HepG2 (cell line): ENCODE measurements at regions not wholly inside any gene's neighbourhood (a gene's known extent, or its start where the extent isn't known, plus 50 kb on each side); places are given as distances from the start of the nearest gene placed in this dataset.
A peak's percentile ranks its signal among the peaks of the same experiment; 100 is the strongest.

ENCODE experiments used
- CEBPG ChIP-seq: IDR thresholded peaks from 2 replicates; pipeline ENCODE4 v1.6.1; 2016
- ETS1 ChIP-seq: sonication (generic); formaldehyde crosslinking; IDR thresholded peaks from 2 replicates; pipeline ENCODE4 v1.4.0; 2020; ENCODE audit warnings: missing genetic modification reagents
- HMG20B ChIP-seq: conservative IDR thresholded peaks from 2 replicates; pipeline ENCODE4 v1.6.1; 2016; ENCODE audit warnings: missing genetic modification reagents, missing compliant biosample characterization
- JUN ChIP-seq: sonication (generic); formaldehyde crosslinking; IDR thresholded peaks from 2 replicates; pipeline ENCODE4 v1.4.0; 2020; ENCODE audit warnings: mild to moderate bottlenecking, missing genetic modification reagents
- MAFG ChIP-seq: sonication (generic); formaldehyde crosslinking; IDR thresholded peaks from 2 replicates; pipeline ENCODE4 v1.5.1; 2020; ENCODE audit warnings: mild to moderate bottlenecking, missing genetic modification reagents
- MAZ ChIP-seq, 2 experiments: sonication (generic) in 1 of 2; formaldehyde crosslinking in 1 of 2; IDR thresholded peaks; 2 replicates each; pipeline versions ENCODE4 v1.5.0 to v1.6.1; 2012 to 2020; ENCODE audit warnings: low read depth in 2 of 2, mild to moderate bottlenecking in 2 of 2, borderline replicate concordance in 1 of 2, improper control_type of control experiment in 1 of 2, low read length in 1 of 2, missing genetic modification reagents in 1 of 2, moderate library complexity in 1 of 2
- MED13 ChIP-seq: sonication (generic); formaldehyde crosslinking; IDR thresholded peaks from 2 replicates; pipeline ENCODE4 v1.5.0; 2020; ENCODE audit warnings: missing genetic modification reagents
- MEIS1 ChIP-seq: sonication (generic); formaldehyde crosslinking; IDR thresholded peaks from 2 replicates; pipeline ENCODE4 v1.9.0; 2021; ENCODE audit warnings: mild to moderate bottlenecking, missing genetic modification reagents, moderate library complexity, borderline replicate concordance
- NAIF1 ChIP-seq: sonication (generic); formaldehyde crosslinking; IDR thresholded peaks from 2 replicates; pipeline ENCODE4 v1.5.0; 2020; ENCODE audit warnings: mild to moderate bottlenecking, missing genetic modification reagents, borderline replicate concordance
- NFE2L1 ChIP-seq: sonication (generic); formaldehyde crosslinking; IDR thresholded peaks from 2 replicates; pipeline ENCODE4 v1.4.0; 2020; ENCODE audit warnings: missing genetic modification reagents, mild to moderate bottlenecking, borderline replicate concordance
- RBM39 ChIP-seq: fragments of 200-400 bp; formaldehyde crosslinking; IDR thresholded peaks from one replicate; pipeline ENCODE4 v1.6.1; 2018; ENCODE audit warnings: antibody characterized with exemption, mild to moderate bottlenecking, low read depth, low read length; ENCODE audit not compliant: poor library complexity, severe bottlenecking
- REST ChIP-seq, 2 experiments: IDR thresholded peaks; 2 replicates each; pipeline ENCODE4 v1.6.1; 2011 to 2012; ENCODE audit warnings: low read length in 2 of 2, borderline replicate concordance in 1 of 2, low read depth in 1 of 2, mild to moderate bottlenecking in 1 of 2, moderate library complexity in 1 of 2
- THAP7 ChIP-seq: sonication (generic); formaldehyde crosslinking; IDR thresholded peaks from 2 replicates; pipeline ENCODE4 v1.8.1; 2023; ENCODE audit warnings: mild to moderate bottlenecking, missing genetic modification reagents
- YEATS4 ChIP-seq: sonication (generic); formaldehyde crosslinking; IDR thresholded peaks from 2 replicates; pipeline ENCODE4 v1.4.0; 2020; ENCODE audit warnings: missing genetic modification reagents, borderline replicate concordance
- ZKSCAN1 ChIP-seq: fragments of 150-350 bp; IDR thresholded peaks from 2 replicates; pipeline ENCODE4 v1.6.1; 2014; ENCODE audit warnings: low read length
- ZNF10 ChIP-seq: sonication (generic); formaldehyde crosslinking; IDR thresholded peaks from 2 replicates; pipeline ENCODE4 v1.4.0; 2020; ENCODE audit warnings: mild to moderate bottlenecking, low read depth, missing genetic modification reagents, borderline replicate concordance
- ZNF232 ChIP-seq: sonication (generic); formaldehyde crosslinking; IDR thresholded peaks from 2 replicates; pipeline ENCODE4 v1.4.0; 2020; ENCODE audit warnings: missing genetic modification reagents, borderline replicate concordance
- ZNF616 ChIP-seq: sonication (generic); formaldehyde crosslinking; IDR thresholded peaks from 2 replicates; pipeline ENCODE4 v1.5.0; 2020; ENCODE audit warnings: low read depth, mild to moderate bottlenecking, missing genetic modification reagents
- ZNF879 ChIP-seq: sonication (generic); formaldehyde crosslinking; IDR thresholded peaks from 2 replicates; pipeline ENCODE4 v1.8.1; 2023; ENCODE audit warnings: missing genetic modification reagents
- TF ChIP-seq, protein P1 (sequence below): IDR thresholded peaks from 2 replicates; pipeline ENCODE4 v1.6.1; 2016; ENCODE audit warnings: missing compliant biosample characterization, missing genetic modification reagents, borderline replicate concordance
- TF ChIP-seq, protein P2 (sequence below): sonication (generic); formaldehyde crosslinking; IDR thresholded peaks from 2 replicates; pipeline ENCODE4 v1.5.0; 2020; ENCODE audit warnings: missing genetic modification reagents

DNA sequence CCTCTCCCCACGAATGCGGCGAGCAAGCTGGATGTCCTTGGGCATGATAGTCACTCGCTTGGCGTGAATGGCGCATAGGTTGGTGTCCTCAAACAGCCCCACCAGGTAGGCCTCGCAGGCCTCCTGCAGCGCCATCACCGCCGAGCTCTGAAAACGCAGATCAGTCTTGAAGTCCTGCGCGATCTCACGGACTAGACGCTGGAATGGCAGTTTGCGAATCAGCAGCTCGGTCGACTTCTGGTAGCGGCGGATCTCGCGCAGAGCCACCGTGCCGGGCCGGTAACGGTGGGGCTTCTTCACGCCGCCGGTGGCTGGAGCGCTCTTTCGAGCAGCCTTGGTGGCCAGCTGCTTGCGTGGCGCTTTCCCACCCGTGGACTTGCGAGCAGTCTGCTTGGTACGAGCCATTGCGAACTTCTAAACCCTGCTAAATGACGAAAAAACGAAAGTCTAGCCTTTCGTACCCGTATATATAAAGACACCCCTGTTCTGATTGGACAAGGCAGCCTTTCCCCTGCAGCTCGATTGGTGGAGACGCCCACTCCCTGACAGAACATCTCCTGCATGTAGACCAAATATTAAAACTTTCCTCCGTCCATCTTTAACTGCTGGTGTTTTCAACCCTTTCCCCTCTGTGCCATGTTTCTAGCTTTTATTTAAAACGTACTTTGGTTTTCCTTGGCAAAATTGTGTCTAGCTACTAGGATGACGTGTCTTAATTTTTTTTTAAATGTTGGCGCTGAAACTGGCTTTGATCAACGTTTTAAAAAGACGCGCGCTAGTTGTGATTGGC, 109.8 kb downstream of the HFE start (continued):
- TF ChIP-seq REST (IDR thresholded peaks at IDR 0.05; ENCODE audit: borderline replicate concordance in 1 of 2, low read depth in 1 of 2, low read length in 2 of 2): peak in 1 of 2 experiments; percentile 62; a peak in 1 of 4 replicates
- TF ChIP-seq MAFG (CRISPR knock-in tag): no peak
- no peak for TF ChIP-seq HMG20B (CRISPR knock-in tag)
- no peak for TF ChIP-seq NFE2L1
- TF ChIP-seq YEATS4 (CRISPR knock-in tag): peak; percentile 79; the same call in 1 of the 2 replicates
- TF ChIP-seq MAZ (IDR thresholded peaks at IDR 0.05; ENCODE audit: borderline replicate concordance, low read depth, low read length): no peak
- TF ChIP-seq MAZ (CRISPR knock-in tag; IDR thresholded peaks at IDR 0.05; ENCODE audit: low read depth): peak; percentile 63
- peak; percentile 85 for TF ChIP-seq ZNF616 (CRISPR knock-in tag)
- TF ChIP-seq THAP7: no peak
- peak; percentile 93 for TF ChIP-seq NAIF1 (CRISPR knock-in tag)
- no peak for TF ChIP-seq ZNF10 (CRISPR knock-in tag)
- no peak for TF ChIP-seq JUN
- 0 out of 2 replicates have a peak, but pooled peaks have one; percentile 89 for TF ChIP-seq ZNF232 (CRISPR knock-in tag)
- TF ChIP-seq, protein P1, sequence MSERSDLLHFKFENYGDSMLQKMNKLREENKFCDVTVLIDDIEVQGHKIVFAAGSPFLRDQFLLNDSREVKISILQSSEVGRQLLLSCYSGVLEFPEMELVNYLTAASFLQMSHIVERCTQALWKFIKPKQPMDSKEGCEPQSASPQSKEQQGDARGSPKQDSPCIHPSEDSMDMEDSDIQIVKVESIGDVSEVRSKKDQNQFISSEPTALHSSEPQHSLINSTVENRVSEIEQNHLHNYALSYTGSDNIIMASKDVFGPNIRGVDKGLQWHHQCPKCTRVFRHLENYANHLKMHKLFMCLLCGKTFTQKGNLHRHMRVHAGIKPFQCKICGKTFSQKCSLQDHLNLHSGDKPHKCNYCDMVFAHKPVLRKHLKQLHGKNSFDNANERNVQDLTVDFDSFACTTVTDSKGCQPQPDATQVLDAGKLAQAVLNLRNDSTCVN: no peak; the same call in 1 of the 2 replicates
- peak; percentile 42 for TF ChIP-seq CEBPG (CRISPR knock-in tag)
- TF ChIP-seq RBM39: peak; percentile 98
- TF ChIP-seq MEIS1: peak; percentile 80; the same call in 1 of the 2 replicates
- no peak; the same call in 1 of the 2 replicates for TF ChIP-seq ETS1
- peak; percentile 61; the same call in 1 of the 2 replicates for TF ChIP-seq ZKSCAN1
- no peak for TF ChIP-seq ZNF879 (CRISPR knock-in tag)
- peak; percentile 88; the same call in 1 of the 2 replicates for TF ChIP-seq MED13
- TF ChIP-seq, protein P2, sequence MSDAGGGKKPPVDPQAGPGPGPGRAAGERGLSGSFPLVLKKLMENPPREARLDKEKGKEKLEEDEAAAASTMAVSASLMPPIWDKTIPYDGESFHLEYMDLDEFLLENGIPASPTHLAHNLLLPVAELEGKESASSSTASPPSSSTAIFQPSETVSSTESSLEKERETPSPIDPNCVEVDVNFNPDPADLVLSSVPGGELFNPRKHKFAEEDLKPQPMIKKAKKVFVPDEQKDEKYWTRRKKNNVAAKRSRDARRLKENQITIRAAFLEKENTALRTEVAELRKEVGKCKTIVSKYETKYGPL: peak; percentile 85; the same call in 1 of the 2 replicates
